ENCODE measurements at regions not wholly inside any gene's neighbourhood (a gene's known extent, or its start where the extent isn't known, plus 50 kb on each side); places are given as distances from the start of the nearest gene placed in this dataset.
"Not testable (repeated sequence)": the region's sequence is repeated elsewhere in the genome, so short reads cannot be mapped to it uniquely, and the experiment has no call there.

DNA sequence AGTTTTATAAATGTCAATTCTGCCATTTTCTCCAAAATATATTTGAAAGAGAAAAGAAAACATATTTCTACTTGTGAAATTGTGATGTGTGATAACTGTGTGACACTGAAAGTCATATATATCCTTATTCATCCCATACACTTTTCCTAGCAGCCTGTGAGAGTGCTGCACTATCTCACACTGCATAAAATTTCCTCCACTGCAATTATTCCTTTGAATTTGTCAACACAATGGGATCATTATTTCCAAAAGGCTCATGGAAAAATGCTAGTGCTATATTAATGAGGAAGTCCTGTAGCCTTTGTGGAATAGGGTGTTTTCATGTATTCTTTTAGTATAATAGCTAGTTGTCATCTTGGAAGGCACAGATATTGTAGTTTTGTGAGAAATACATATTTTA, 504.1 kb downstream of the RPL10L start:
- peaks cover 6% of the 10 kb centered on the region for H3K9me3 Mint-ChIP-seq

DNA sequence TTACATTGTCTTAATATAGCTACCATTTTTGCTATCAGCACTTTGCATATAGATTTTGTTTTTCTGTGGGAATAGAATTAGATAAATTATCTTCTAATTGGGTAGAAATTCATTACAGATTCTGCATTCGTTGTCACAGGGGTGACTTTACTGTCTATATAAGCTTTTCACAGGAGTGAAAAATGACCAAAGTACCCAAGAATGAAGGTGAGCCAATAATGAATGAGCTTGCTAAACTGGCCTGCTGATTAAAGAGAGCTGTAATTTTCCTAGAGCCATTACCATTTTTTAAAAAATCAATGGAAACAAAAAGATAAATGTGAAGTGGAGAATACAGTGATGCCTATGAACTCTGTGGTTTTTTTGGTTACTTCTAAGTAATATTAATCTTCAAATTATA, 504.6 kb downstream of the RPL10L start:
- no peaks in the 10 kb centered on the region for H3K36me3 Mint-ChIP-seq

More for the DNA sequence above, 504.1 kb downstream of the RPL10L start:
- H3K4me1 Mint-ChIP-seq, result no peaks in the 10 kb centered on the region
- H3K27me3 Mint-ChIP-seq, result no peaks in the 10 kb centered on the region
- H3K27ac Mint-ChIP-seq, result no peak overlapping the region
- DNase-seq (no peak), ATAC-seq (ENCODE audit: low read depth) (no peak)
- POLR2A ChIA-PET, result no interaction called here
- no peak overlapping the region for H3K4me3 Mint-ChIP-seq
- H3K36me3 Mint-ChIP-seq, result no peaks in the 10 kb centered on the region

DNA sequence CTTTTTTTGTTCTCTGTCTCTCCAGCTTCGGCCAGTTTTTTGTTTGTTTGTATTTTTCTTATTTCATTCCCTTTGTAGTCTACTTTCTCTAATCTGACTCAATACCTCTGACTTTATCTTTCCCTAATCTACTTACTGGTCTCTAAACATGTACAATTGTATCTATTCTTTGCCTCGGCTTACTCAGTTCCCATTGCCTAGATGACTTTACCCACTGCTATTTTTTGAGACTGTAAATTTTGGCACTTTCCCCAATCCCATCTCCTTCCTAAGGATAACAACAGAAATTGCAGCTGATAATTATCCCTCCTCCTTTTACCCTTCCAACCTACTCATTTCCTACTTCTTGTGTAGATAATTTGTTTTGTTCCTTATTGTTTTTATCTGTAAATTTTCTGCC, 511.1 kb downstream of the RPL10L start:
- Mint-ChIP-seq H3K27me3 (no peaks in the 10 kb centered on the region), H3K9me3 (peaks cover 8% of the 10 kb centered on the region), H3K4me3 (no peak overlapping the region), H3K4me1 (no peaks in the 10 kb centered on the region), H3K27ac (no peak overlapping the region), H3K36me3 (no peaks in the 10 kb centered on the region)
- DNase-seq (no peak), ATAC-seq (ENCODE audit: low read depth) (no peak)
- POLR2A ChIA-PET, result no interaction called here

More for the DNA sequence above, 504.6 kb downstream of the RPL10L start:
- ATAC-seq (ENCODE audit: low read depth), result no peak
- Mint-ChIP-seq H3K9me3 (peaks cover 7% of the 10 kb centered on the region), H3K4me3 (no peak overlapping the region), H3K4me1 (no peaks in the 10 kb centered on the region), H3K27ac (no peak overlapping the region), H3K27me3 (no peaks in the 10 kb centered on the region)
- POLR2A ChIA-PET, result no interaction called here
- no peak for DNase-seq

DNA sequence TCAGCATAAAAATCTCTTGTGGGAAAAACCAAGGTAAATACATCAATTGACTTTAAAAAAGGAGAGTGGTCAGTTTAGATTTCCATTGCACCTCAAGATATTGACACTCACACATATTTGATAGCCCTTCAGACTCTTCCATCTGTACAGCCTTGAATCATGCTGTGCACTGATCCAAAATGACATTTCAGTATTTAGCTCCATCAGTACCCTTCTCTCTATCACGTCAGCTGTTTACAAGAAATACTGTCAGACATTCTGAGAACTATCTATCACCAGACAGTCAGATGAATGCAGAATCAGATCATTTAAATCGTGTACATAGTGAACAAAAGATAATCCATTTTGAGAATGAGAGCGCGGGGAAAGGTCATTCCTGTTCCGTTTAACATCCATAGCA, 511.9 kb downstream of the RPL10L start:
- DNase-seq (no peak), ATAC-seq (ENCODE audit: low read depth) (no peak)
- H3K27ac Mint-ChIP-seq, result no peak overlapping the region
- H3K27me3 Mint-ChIP-seq, result no peaks in the 10 kb centered on the region
- H3K4me1 Mint-ChIP-seq, result no peaks in the 10 kb centered on the region
- peaks cover 8% of the 10 kb centered on the region for H3K9me3 Mint-ChIP-seq
- no peak overlapping the region for H3K4me3 Mint-ChIP-seq
- H3K36me3 Mint-ChIP-seq, result no peaks in the 10 kb centered on the region
- POLR2A ChIA-PET, result no interaction called here

GRCh38 chr14:46137786-46138185, 513.8 kb downstream of the RPL10L start:
- Mint-ChIP-seq H3K9me3 (peaks cover 9% of the 10 kb centered on the region), H3K27me3 (no peaks in the 10 kb centered on the region), H3K4me1 (no peaks in the 10 kb centered on the region), H3K36me3 (no peaks in the 10 kb centered on the region), H3K4me3 (no peak overlapping the region), H3K27ac (no peak overlapping the region)
- ATAC-seq (ENCODE audit: low read depth), result no peak
- POLR2A ChIA-PET, result no interaction called here
- DNase-seq, result no peak

DNA sequence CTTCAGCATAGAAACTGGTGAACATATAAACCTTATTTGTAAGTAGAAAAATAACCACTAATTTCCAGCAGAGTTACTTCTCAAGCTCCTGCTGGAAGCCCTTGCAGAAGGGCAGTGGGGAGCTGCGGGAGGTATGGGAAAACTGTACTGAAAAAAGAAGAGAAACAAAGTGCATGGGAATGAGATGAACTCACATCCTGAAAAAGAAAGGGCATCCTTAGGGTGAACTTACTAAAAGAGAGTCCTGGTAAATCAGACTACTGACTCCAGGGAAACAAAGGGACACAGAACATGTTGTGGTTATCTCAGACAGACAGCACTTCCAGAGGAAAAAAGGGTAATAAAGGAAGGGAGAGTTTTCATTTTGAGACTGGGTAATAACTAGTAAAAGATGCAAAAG, 515.1 kb downstream of the RPL10L start:
- no peak overlapping the region for H3K4me3 Mint-ChIP-seq
- DNase-seq (no peak), ATAC-seq (ENCODE audit: low read depth) (no peak)
- no peaks in the 10 kb centered on the region for H3K27me3 Mint-ChIP-seq
- H3K27ac Mint-ChIP-seq, result no peak overlapping the region
- POLR2A ChIA-PET, result no interaction called here
- no peaks in the 10 kb centered on the region for H3K36me3 Mint-ChIP-seq
- H3K4me1 Mint-ChIP-seq, result no peaks in the 10 kb centered on the region
- H3K9me3 Mint-ChIP-seq, result peaks cover 6% of the 10 kb centered on the region

GRCh38 chr14:46108228-46108627, 543.4 kb downstream of the RPL10L start:
- no peak overlapping the region for H3K4me3 Mint-ChIP-seq
- H3K27ac Mint-ChIP-seq, result no peak overlapping the region
- H3K36me3 Mint-ChIP-seq, result no peaks in the 10 kb centered on the region
- no peak for DNase-seq
- H3K9me3 Mint-ChIP-seq, result peaks cover 21% of the 10 kb centered on the region
- H3K27me3 Mint-ChIP-seq, result no peaks in the 10 kb centered on the region
- no peaks in the 10 kb centered on the region for H3K4me1 Mint-ChIP-seq
- ATAC-seq (ENCODE audit: low read depth), result no peak
- POLR2A ChIA-PET, result no interaction called here

- not testable (repeated sequence) for H3K4me3 Mint-ChIP-seq
Measured at GRCh38 chr14:46100901-46101300, 550.7 kb downstream of the RPL10L start.

DNA sequence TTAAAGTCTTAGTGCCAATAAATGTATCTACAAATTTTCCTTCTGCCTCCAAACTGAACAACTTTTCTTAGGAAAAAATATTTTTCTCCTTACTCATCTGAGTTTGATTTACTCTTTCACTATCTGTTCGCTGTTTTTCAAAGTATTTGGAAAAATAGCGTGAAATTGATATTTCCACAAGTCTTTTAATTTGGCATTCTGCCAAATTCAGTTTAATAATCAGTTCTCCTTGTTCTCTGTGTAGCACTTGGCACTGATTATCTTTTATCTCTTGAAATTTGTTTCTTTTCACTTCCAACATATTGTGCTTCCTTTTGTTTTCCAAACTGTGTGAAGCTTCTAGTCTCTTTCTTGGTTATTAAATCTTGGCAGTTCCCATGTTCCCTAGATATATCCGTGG, 559.8 kb downstream of the RPL10L start:
- no peak for DNase-seq
- ATAC-seq (ENCODE audit: low read depth), result no peak
- H3K36me3 Mint-ChIP-seq, result no peaks in the 10 kb centered on the region
- peaks cover 5% of the 10 kb centered on the region for H3K9me3 Mint-ChIP-seq
- no peaks in the 10 kb centered on the region for H3K4me1 Mint-ChIP-seq
- H3K27ac Mint-ChIP-seq, result no peak overlapping the region
- no peaks in the 10 kb centered on the region for H3K27me3 Mint-ChIP-seq
- no peak overlapping the region for H3K4me3 Mint-ChIP-seq
- POLR2A ChIA-PET, result no interaction called here

More at GRCh38 chr14:46100901-46101300, 550.7 kb downstream of the RPL10L start:
- DNase-seq; ATAC-seq (ENCODE audit: low read depth); POLR2A ChIA-PET; H3K27me3 Mint-ChIP-seq; H3K36me3 Mint-ChIP-seq; H3K27ac Mint-ChIP-seq; H3K4me1 Mint-ChIP-seq; H3K9me3 Mint-ChIP-seq: not testable (repeated sequence)

GRCh38 chr14:46087604-46088003, 564.0 kb downstream of the RPL10L start:
- no peak overlapping the region for H3K4me3 Mint-ChIP-seq
- POLR2A ChIA-PET, result no interaction called here
- H3K9me3 Mint-ChIP-seq, result peaks cover 8% of the 10 kb centered on the region
- H3K27ac Mint-ChIP-seq, result no peak overlapping the region
- ATAC-seq (ENCODE audit: low read depth) (no peak), DNase-seq (no peak)
- no peaks in the 10 kb centered on the region for H3K36me3 Mint-ChIP-seq
- no peaks in the 10 kb centered on the region for H3K4me1 Mint-ChIP-seq
- no peaks in the 10 kb centered on the region for H3K27me3 Mint-ChIP-seq

GRCh38 chr14:46074061-46074460, 577.5 kb downstream of the RPL10L start:
- Mint-ChIP-seq H3K9me3 (no peaks in the 10 kb centered on the region), H3K4me1 (no peaks in the 10 kb centered on the region), H3K27ac (no peak overlapping the region), H3K36me3 (no peaks in the 10 kb centered on the region), H3K27me3 (no peaks in the 10 kb centered on the region), H3K4me3 (no peak overlapping the region)
- DNase-seq (no peak), ATAC-seq (ENCODE audit: low read depth) (no peak)
- POLR2A ChIA-PET, result no interaction called here

GRCh38 chr14:46063872-46064271, 587.7 kb downstream of the RPL10L start:
- H3K27ac Mint-ChIP-seq, result no peak overlapping the region
- H3K4me1 Mint-ChIP-seq, result no peaks in the 10 kb centered on the region
- H3K27me3 Mint-ChIP-seq, result no peaks in the 10 kb centered on the region
- ATAC-seq (ENCODE audit: low read depth), result no peak
- no peaks in the 10 kb centered on the region for H3K36me3 Mint-ChIP-seq
- H3K4me3 Mint-ChIP-seq, result no peak overlapping the region
- H3K9me3 Mint-ChIP-seq, result peaks cover 7% of the 10 kb centered on the region
- POLR2A ChIA-PET, result no interaction called here
- no peak for DNase-seq

DNA sequence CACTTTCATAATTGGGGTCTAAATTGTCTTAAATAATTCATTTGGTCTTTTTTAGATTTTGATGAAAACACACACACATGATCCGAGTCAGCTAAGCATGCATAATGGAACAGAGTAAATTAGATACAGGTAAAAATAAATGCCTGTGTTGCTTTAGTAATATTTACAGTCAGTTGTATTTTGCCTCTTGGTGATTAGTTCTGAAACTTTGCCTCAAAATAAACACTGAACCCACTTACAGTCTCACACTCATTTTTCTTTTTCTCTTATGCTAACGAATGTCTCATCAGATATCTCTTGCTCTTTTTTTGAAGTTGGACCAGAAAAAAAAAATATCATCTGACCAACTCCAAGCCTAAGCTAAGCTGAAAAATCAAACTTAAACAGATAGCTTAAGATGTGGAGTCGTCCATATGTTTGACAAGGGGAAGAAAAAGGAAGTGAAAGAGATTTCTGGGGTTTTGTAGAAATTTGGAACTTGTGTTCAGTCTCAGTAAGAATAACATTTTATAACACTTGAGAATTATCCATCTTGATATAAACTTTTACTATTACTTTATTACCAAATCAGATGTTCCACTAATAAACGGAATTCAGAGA, 592.5 kb downstream of the RPL10L start:
- H3K27ac Mint-ChIP-seq, result no peak overlapping the region
- DNase-seq (no peak), ATAC-seq (ENCODE audit: low read depth) (no peak)
- peaks cover 5% of the 10 kb centered on the region for H3K9me3 Mint-ChIP-seq
- POLR2A ChIA-PET, result no interaction called here
- no peaks in the 10 kb centered on the region for H3K27me3 Mint-ChIP-seq
- no peaks in the 10 kb centered on the region for H3K36me3 Mint-ChIP-seq
- no peaks in the 10 kb centered on the region for H3K4me1 Mint-ChIP-seq
- no peak overlapping the region for H3K4me3 Mint-ChIP-seq

DNA sequence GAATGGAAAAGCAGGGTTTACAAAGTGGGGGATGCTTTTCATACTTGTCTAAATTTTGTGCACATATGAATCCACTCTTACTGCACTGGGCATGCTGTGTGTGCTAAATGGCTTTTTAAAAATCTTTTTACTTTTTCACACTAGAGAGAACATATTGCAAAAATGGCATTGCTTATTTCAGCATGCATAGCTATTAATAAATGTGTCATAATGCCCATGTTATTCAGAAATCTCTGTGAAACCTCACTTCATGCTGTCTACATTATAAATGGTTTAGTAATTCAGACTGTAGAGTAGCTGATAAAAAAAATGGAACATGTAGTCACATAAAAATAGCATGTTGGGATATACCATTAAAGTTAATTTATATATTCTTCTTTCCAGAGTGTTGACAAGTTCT, 593.8 kb downstream of the RPL10L start:
- no peak for ATAC-seq (ENCODE audit: low read depth)
- H3K27me3 Mint-ChIP-seq, result no peaks in the 10 kb centered on the region
- no peak overlapping the region for H3K4me3 Mint-ChIP-seq
- H3K9me3 Mint-ChIP-seq, result peaks cover 3% of the 10 kb centered on the region
- POLR2A ChIA-PET, result no interaction called here
- no peak for DNase-seq
- no peaks in the 10 kb centered on the region for H3K4me1 Mint-ChIP-seq
- no peak overlapping the region for H3K27ac Mint-ChIP-seq
- H3K36me3 Mint-ChIP-seq, result no peaks in the 10 kb centered on the region

DNA sequence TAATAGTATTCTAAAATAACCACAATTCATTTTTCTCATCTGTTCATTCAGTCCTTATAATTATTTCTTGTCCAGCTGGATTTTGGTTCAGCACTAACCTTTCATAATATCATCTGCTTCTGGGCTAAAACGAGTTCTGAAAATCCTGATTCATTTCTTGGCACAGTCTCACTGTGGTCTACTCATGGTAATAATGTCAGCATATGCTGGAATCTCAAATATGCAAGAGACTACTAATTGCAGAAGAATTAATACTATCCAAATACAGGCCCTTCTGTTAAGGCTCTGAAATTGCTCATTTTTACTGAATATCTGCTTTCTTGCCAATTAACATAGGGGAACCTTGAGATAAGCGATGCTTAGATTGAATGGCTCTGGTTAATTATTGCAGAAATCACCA, 597.1 kb downstream of the RPL10L start:
- Mint-ChIP-seq H3K4me3 (no peak overlapping the region), H3K27ac (no peak overlapping the region), H3K9me3 (peaks cover 5% of the 10 kb centered on the region), H3K27me3 (no peaks in the 10 kb centered on the region), H3K4me1 (no peaks in the 10 kb centered on the region), H3K36me3 (no peaks in the 10 kb centered on the region)
- POLR2A ChIA-PET, result no interaction called here
- DNase-seq (no peak), ATAC-seq (ENCODE audit: low read depth) (no peak)

All from activated naive CD8-positive, alpha-beta T cell treated with anti-CD3 and anti-CD28 coated beads, Interleukin-2, amount 10 ng/mL, durations not matched to agents 7 days and 5 days (primary cell).